K562 (cell line): ENCODE measurements at regions not wholly inside any gene's neighbourhood (a gene's known extent, or its start where the extent isn't known, plus 50 kb on each side); places are given as distances from the start of the nearest gene placed in this dataset.

Experiments used
- CBX1 ChIP-seq: sonication (generic); IDR thresholded peaks from 2 replicates; pipeline ENCODE4 v1.6.1; 2016; ENCODE audit warnings: antibody characterized with exemption, low read depth, mild to moderate bottlenecking
- MGA ChIP-seq: fragments of 450-650 bp; IDR thresholded peaks from 2 replicates; pipeline ENCODE4 v1.6.1; 2016; ENCODE audit warnings: mild to moderate bottlenecking, moderate library complexity
- TAF15 ChIP-seq: fragments of 200-400 bp; formaldehyde crosslinking; IDR thresholded peaks from 2 replicates; pipeline ENCODE4 v1.6.1; 2017; ENCODE audit warnings: mild to moderate bottlenecking, low read depth, low read length, moderate library complexity
- TGIF2 ChIP-seq: sonication (generic); formaldehyde crosslinking; IDR thresholded peaks from 2 replicates; pipeline ENCODE4 v1.8.1; 2022; ENCODE audit warnings: mild to moderate bottlenecking, missing genetic modification reagents, moderate library complexity
- TF ChIP-seq, protein P1 (sequence below): fragments of 450-650 bp; formaldehyde crosslinking; IDR thresholded peaks from 2 replicates; pipeline ENCODE4 v1.4.0; 2022; ENCODE audit warnings: mild to moderate bottlenecking, moderate library complexity

DNA sequence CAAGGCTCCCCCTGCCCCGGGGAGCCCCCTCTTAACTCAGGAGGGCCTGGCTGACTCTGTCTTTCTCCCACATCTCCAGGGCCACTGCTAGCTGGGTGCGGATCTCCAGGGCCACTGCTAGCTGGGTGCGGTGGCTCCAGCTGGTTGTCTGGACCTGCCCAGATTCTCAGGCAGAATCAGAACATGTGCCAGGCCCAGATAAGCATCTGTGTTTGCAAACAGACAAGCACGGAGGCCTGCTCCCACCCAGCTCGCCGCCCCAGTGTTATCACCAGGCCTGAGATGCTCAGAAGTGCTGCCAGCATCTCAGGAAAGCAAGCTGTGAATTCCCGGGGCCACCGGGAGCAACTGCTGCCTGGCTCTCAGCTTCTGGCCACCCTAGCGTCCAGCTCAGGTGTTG lies 98.4 kb upstream of the FZD10 start (continued):
- TF ChIP-seq MGA (no peak), TAF15 (no peak), CBX1 (no peak), TGIF2 (CRISPR knock-in tag) (no peak)
- TF ChIP-seq, protein P1, sequence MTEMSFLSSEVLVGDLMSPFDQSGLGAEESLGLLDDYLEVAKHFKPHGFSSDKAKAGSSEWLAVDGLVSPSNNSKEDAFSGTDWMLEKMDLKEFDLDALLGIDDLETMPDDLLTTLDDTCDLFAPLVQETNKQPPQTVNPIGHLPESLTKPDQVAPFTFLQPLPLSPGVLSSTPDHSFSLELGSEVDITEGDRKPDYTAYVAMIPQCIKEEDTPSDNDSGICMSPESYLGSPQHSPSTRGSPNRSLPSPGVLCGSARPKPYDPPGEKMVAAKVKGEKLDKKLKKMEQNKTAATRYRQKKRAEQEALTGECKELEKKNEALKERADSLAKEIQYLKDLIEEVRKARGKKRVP = no peak
